ENCODE measurements at regions not wholly inside any gene's neighbourhood (a gene's known extent, or its start where the extent isn't known, plus 50 kb on each side); places are given as distances from the start of the nearest gene placed in this dataset.
A peak's percentile ranks its signal among the peaks of the same experiment; 100 is the strongest.
"Not testable (repeated sequence)": the region's sequence is repeated elsewhere in the genome, so short reads cannot be mapped to it uniquely, and the experiment has no call there.

DNA sequence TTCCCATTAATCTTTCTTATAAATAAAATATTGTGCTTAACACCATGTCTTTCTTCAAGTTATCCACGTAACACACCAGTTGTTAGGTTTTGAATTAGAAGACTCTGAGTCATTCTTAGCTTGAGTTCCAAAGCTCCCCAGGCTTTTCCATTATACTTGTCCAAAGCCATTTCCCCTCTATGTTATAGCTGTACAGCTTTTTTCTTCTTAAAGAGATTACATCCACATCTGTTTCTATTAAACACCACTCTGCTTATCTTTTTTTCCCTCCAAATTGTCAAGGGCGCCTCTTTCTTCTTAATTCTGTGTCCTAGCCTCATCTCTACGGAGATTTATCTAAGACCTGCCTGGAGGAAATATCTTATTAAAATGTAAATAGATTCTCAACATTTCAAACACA, 139.4 kb upstream of the CPHXL start:
- peak; percentile 48; the same call in 1 of the 2 replicates for TF ChIP-seq TCF4 (CRISPR knock-in tag; IDR thresholded peaks at IDR 0.05; ENCODE audit: borderline replicate concordance)
- TF ChIP-seq, protein P1, sequence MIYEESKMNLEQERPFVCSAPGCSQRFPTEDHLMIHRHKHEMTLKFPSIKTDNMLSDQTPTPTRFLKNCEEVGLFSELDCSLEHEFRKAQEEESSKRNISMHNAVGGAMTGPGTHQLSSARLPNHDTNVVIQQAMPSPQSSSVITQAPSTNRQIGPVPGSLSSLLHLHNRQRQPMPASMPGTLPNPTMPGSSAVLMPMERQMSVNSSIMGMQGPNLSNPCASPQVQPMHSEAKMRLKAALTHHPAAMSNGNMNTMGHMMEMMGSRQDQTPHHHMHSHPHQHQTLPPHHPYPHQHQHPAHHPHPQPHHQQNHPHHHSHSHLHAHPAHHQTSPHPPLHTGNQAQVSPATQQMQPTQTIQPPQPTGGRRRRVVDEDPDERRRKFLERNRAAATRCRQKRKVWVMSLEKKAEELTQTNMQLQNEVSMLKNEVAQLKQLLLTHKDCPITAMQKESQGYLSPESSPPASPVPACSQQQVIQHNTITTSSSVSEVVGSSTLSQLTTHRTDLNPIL (CRISPR knock-in tag; IDR thresholded peaks at IDR 0.05; ENCODE audit: low read depth): no peak
- no peak for ATAC-seq

GRCh38 chr16:75868636-75869632, 142.6 kb upstream of the CPHXL start:
- no peak for TF ChIP-seq POU6F1 (CRISPR knock-in tag; IDR thresholded peaks at IDR 0.05; ENCODE audit: borderline replicate concordance, low read depth)
- no peak for TF ChIP-seq ZNF8 (CRISPR knock-in tag; IDR thresholded peaks at IDR 0.05)
- TF ChIP-seq TCF4 (CRISPR knock-in tag; IDR thresholded peaks at IDR 0.05; ENCODE audit: borderline replicate concordance): no peak; the same call in 1 of the 2 replicates
- TF ChIP-seq TOX (CRISPR knock-in tag; IDR thresholded peaks at IDR 0.05; ENCODE audit: borderline replicate concordance): no peak
- TF ChIP-seq SNAI2 (CRISPR knock-in tag; IDR thresholded peaks at IDR 0.05): no peak
- no peak for ATAC-seq

GRCh38 chr16:75881280-75881679, 155.0 kb upstream of the CPHXL start:
- ATAC-seq: not testable (repeated sequence)

DNA sequence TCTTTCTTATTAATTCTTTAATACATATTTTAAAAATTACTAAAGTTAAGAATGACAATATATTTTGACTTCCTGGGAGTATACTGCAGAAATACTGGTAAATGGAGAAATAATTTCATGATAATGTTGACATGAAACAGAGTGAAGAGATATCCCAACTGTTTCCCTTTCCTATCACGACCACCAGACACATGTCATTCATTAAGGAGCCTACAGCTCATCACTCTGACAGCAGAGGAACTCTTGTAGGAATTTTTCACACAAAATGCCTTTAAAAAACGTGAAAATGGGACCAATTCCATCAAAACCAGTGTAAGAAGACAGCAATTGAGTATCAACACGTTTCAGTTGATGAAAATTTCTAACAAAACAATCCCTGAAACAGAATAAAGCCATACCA, 172.9 kb upstream of the CPHXL start:
- ATAC-seq: no peak
- TF ChIP-seq BACH2 (CRISPR knock-in tag; IDR thresholded peaks at IDR 0.05; ENCODE audit: borderline replicate concordance) (no peak), TCF4 (CRISPR knock-in tag; IDR thresholded peaks at IDR 0.05; ENCODE audit: borderline replicate concordance) (no peak), ZNF8 (CRISPR knock-in tag; IDR thresholded peaks at IDR 0.05) (no peak), CSDC2 (CRISPR knock-in tag; IDR thresholded peaks at IDR 0.05) (no peak), PPARA (CRISPR knock-in tag; IDR thresholded peaks at IDR 0.05; ENCODE audit: borderline replicate concordance) (no peak), ZNF565 (CRISPR knock-in tag; conservative IDR thresholded peaks at IDR 0.05; ENCODE audit: low read depth) (no peak), ZFP3 (CRISPR knock-in tag; IDR thresholded peaks at IDR 0.05) (no peak), TSHZ2 (CRISPR knock-in tag; IDR thresholded peaks at IDR 0.05) (no peak), ESRRG (CRISPR knock-in tag; IDR thresholded peaks at IDR 0.05) (no peak), ZC3H10 (CRISPR knock-in tag; IDR thresholded peaks at IDR 0.05) (no peak), ISL1 (CRISPR knock-in tag; IDR thresholded peaks at IDR 0.05) (no peak), POU6F1 (CRISPR knock-in tag; IDR thresholded peaks at IDR 0.05; ENCODE audit: borderline replicate concordance, low read depth) (no peak), GLIS3 (CRISPR knock-in tag; IDR thresholded peaks at IDR 0.05) (no peak), ARNTL (CRISPR knock-in tag; IDR thresholded peaks at IDR 0.05; ENCODE audit: borderline replicate concordance, low read depth) (no peak), ZFP30 (CRISPR knock-in tag; IDR thresholded peaks at IDR 0.05) (no peak), SNAI2 (CRISPR knock-in tag; IDR thresholded peaks at IDR 0.05) (no peak)
- TF ChIP-seq, protein P1 (CRISPR knock-in tag; IDR thresholded peaks at IDR 0.05; ENCODE audit: low read depth): no peak
- TF ChIP-seq, protein P2, sequence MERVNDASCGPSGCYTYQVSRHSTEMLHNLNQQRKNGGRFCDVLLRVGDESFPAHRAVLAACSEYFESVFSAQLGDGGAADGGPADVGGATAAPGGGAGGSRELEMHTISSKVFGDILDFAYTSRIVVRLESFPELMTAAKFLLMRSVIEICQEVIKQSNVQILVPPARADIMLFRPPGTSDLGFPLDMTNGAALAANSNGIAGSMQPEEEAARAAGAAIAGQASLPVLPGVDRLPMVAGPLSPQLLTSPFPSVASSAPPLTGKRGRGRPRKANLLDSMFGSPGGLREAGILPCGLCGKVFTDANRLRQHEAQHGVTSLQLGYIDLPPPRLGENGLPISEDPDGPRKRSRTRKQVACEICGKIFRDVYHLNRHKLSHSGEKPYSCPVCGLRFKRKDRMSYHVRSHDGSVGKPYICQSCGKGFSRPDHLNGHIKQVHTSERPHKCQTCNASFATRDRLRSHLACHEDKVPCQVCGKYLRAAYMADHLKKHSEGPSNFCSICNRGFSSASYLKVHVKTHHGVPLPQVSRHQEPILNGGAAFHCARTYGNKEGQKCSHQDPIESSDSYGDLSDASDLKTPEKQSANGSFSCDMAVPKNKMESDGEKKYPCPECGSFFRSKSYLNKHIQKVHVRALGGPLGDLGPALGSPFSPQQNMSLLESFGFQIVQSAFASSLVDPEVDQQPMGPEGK (CRISPR knock-in tag; IDR thresholded peaks at IDR 0.05; ENCODE audit: borderline replicate concordance): no peak

More at GRCh38 chr16:75881280-75881679, 155.0 kb upstream of the CPHXL start:
- peak; percentile 61 for TF ChIP-seq ZNF8 (CRISPR knock-in tag; IDR thresholded peaks at IDR 0.05)
